ENCODE measurements at regions not wholly inside any gene's neighbourhood (a gene's known extent, or its start where the extent isn't known, plus 50 kb on each side); places are given as distances from the start of the nearest gene placed in this dataset.

DNA sequence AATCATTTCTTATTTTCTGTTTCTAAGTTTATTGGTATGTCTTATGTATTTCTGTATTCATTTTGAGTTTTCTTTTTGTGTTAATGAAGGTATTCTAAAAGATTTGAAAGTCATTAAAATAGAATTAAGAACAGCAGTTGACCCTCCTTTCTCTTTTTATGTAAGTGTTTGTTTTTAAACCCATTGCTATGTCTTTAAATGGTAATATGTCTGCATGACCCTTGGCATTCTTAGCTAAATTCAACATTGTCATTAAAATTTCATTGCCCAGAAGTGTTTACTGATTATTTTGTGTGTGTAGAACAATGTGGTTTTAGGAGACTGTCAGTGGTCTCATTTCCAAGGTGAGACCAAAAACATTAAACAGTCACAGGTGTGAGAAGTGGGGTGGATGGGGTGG lies 197.8 kb downstream of the PCDH7 start:
- Histone ChIP-seq H3K4me3 (ENCODE audit: low read depth, low read length) (no peak overlapping the region), H3K27me3 (ENCODE audit: control insufficient read depth, insufficient read depth, low read length) (no peaks in the 10 kb centered on the region), H3K36me3 (ENCODE audit: control insufficient read depth, insufficient read depth, low read length) (no peaks in the 10 kb centered on the region)
- TF ChIP-seq, protein P1, sequence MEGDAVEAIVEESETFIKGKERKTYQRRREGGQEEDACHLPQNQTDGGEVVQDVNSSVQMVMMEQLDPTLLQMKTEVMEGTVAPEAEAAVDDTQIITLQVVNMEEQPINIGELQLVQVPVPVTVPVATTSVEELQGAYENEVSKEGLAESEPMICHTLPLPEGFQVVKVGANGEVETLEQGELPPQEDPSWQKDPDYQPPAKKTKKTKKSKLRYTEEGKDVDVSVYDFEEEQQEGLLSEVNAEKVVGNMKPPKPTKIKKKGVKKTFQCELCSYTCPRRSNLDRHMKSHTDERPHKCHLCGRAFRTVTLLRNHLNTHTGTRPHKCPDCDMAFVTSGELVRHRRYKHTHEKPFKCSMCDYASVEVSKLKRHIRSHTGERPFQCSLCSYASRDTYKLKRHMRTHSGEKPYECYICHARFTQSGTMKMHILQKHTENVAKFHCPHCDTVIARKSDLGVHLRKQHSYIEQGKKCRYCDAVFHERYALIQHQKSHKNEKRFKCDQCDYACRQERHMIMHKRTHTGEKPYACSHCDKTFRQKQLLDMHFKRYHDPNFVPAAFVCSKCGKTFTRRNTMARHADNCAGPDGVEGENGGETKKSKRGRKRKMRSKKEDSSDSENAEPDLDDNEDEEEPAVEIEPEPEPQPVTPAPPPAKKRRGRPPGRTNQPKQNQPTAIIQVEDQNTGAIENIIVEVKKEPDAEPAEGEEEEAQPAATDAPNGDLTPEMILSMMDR (IDR thresholded peaks at IDR 0.05; ENCODE audit: insufficient read depth, low read length, poor library complexity, severe bottlenecking), result no peak
- DNase-seq (ENCODE audit: low read depth), result no peak

DNA sequence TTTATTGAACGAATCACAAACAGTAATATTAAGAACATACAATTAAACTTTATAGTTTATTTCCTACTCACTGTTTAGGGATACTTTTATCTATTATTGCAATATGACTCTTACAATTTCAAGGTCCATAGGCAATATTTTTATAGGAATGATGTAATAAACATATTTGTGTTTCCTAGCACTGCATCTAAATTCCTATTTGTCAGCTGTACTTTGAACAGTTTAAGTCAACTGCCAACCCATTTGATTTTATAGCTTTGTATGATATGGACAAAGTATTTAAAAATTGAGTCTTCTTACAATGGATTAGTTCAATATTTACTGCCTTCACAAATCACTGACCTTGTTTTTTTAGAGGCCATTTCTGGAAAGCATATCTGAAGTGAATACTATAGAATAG lies 199.3 kb downstream of the PCDH7 start:
- Histone ChIP-seq H3K4me3 (ENCODE audit: low read depth, low read length) (no peak overlapping the region), H3K27me3 (ENCODE audit: control insufficient read depth, insufficient read depth, low read length) (no peaks in the 10 kb centered on the region), H3K36me3 (ENCODE audit: control insufficient read depth, insufficient read depth, low read length) (no peaks in the 10 kb centered on the region)
- TF ChIP-seq, protein P1 (IDR thresholded peaks at IDR 0.05; ENCODE audit: insufficient read depth, low read length, poor library complexity, severe bottlenecking), result no peak
- DNase-seq (ENCODE audit: low read depth), result no peak

DNA sequence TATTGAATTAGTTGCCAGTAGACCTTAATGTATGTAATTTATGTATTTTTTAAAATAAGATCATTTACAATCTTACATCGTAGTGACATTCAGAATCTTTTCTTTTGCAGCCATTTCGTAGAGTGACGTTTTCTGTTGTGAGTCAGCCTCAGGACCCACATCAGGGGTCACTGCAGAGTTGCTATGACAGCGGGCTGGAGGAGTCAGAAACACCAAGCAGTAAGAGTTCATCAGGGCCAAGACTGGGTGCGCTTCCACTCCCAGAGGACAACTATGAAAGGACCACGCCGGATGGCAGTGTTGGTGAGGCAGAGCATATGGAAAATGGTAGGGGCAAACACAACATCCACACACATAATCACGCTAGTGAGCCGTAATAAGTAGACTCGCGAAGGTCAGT lies 199.9 kb downstream of the PCDH7 start:
- Histone ChIP-seq H3K4me3 (ENCODE audit: low read depth, low read length) (no peak overlapping the region), H3K36me3 (ENCODE audit: control insufficient read depth, insufficient read depth, low read length) (no peaks in the 10 kb centered on the region), H3K27me3 (ENCODE audit: control insufficient read depth, insufficient read depth, low read length) (no peaks in the 10 kb centered on the region)
- DNase-seq (ENCODE audit: low read depth), result no peak
- TF ChIP-seq, protein P1 (IDR thresholded peaks at IDR 0.05; ENCODE audit: insufficient read depth, low read length, poor library complexity, severe bottlenecking), result no peak

DNA sequence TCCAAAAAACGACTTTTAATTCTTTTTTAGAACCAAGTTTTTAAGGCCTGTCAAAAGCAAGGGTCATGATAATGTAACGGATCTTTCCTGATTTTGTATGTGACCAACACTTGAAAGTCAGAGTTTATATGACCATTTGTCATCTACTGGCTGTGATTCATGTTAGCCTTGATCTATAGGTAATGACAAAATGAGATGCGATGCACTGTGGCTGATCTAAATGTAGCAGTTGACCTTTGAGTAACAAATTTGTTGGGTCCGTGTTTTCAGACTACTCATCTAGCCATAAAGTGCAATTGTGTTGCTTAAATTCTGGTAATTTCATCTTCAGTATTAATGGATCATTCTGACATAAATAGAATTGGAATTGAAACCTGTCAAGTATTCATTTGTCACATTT lies 202.5 kb downstream of the PCDH7 start:
- no peak for DNase-seq (ENCODE audit: low read depth)

DNA sequence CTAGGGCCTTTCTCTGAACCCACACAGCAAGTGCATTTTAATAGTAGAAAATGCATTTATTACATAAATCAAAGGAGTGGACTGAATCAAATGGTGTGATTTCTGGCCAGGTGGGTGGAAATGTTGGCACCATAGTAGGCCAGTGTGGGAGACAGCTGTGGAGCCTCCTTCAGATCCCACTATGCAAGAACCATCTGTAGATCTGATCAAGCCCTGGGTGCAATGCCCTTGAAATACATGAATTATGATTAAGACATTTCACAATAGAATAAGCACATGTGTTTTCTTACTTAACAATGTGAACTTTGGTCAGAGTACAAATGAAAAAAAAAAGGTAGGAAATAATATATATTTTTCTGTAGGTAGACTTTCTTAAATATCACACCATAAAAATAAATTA lies 204.3 kb downstream of the PCDH7 start:
- no peaks in the 10 kb centered on the region for H3K27me3 ChIP-seq (ENCODE audit: control insufficient read depth, insufficient read depth, low read length)
- TF ChIP-seq, protein P1 (IDR thresholded peaks at IDR 0.05; ENCODE audit: insufficient read depth, low read length, poor library complexity, severe bottlenecking), result no peak
- no peak overlapping the region for H3K4me3 ChIP-seq (ENCODE audit: low read depth, low read length)
- H3K36me3 ChIP-seq (ENCODE audit: control insufficient read depth, insufficient read depth, low read length), result no peaks in the 10 kb centered on the region
- DNase-seq (ENCODE audit: low read depth), result no peak

More for the DNA sequence above, 202.5 kb downstream of the PCDH7 start:
- no peaks in the 10 kb centered on the region for H3K27me3 ChIP-seq (ENCODE audit: control insufficient read depth, insufficient read depth, low read length)
- no peaks in the 10 kb centered on the region for H3K36me3 ChIP-seq (ENCODE audit: control insufficient read depth, insufficient read depth, low read length)
- no peak overlapping the region for H3K4me3 ChIP-seq (ENCODE audit: low read depth, low read length)
- TF ChIP-seq, protein P1 (IDR thresholded peaks at IDR 0.05; ENCODE audit: insufficient read depth, low read length, poor library complexity, severe bottlenecking), result no peak

DNA sequence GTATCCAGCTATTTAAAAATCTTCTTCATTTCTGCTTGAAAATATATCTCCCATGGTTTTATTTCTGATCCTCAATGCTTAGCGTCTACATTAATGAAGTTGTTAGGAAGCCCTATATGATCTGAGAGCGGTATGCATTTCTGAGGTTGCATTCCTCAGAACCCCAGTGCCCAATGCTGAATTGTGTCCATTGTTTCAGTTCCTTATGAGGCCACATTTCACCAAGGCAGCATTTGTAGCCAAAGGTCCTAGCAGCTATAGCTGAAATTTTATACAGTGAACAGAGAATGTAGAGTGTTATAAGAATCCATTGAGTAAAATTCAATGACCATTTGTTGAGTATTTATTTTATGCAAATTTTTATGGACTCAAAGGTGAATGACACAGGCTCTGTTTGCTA lies 209.5 kb downstream of the PCDH7 start:
- H3K36me3 ChIP-seq (ENCODE audit: control insufficient read depth, insufficient read depth, low read length), result no peaks in the 10 kb centered on the region
- TF ChIP-seq, protein P1 (IDR thresholded peaks at IDR 0.05; ENCODE audit: insufficient read depth, low read length, poor library complexity, severe bottlenecking), result no peak
- no peak overlapping the region for H3K4me3 ChIP-seq (ENCODE audit: low read depth, low read length)
- H3K27me3 ChIP-seq (ENCODE audit: control insufficient read depth, insufficient read depth, low read length), result no peaks in the 10 kb centered on the region
- DNase-seq (ENCODE audit: low read depth), result no peak

Data from kidney epithelial cell (primary cell).